Esophagus squamous epithelium (tissue), 5 donors: ENCODE measurements at regions not wholly inside any gene's neighbourhood (a gene's known extent, or its start where the extent isn't known, plus 50 kb on each side); places are given as distances from the start of the nearest gene placed in this dataset.

Experiments
- DNase-seq: peaks from one replicate; lab custom pipeline; 2025; lab: John Stamatoyannopoulos, UW
- H3K27ac ChIP-seq, 4 donors: fragments of 200-600 bp; sonication (generic); one replicate each; pipeline ENCODE4 v1.5.1; 2016 to 2019; ENCODE audit warnings: mild to moderate bottlenecking in 1 of 4
- H3K27me3 ChIP-seq, 4 donors: fragments of 200-600 bp; sonication (generic); 1 replicate in 3 of 4; 2 replicates in 1 of 4; pipeline versions ENCODE4 v1.5.1 to v1.6.0; 2017 to 2021; ENCODE audit warnings: antibody characterized with exemption in 1 of 4
- H3K36me3 ChIP-seq, 3 donors: fragments of 200-600 bp; sonication (generic); one replicate each; pipeline ENCODE4 v1.5.1; 2016 to 2019
- H3K4me1 ChIP-seq, 3 donors: fragments of 200-600 bp; sonication (generic); one replicate each; pipeline ENCODE4 v1.5.1; 2017 to 2019
- H3K4me3 ChIP-seq, 4 donors: fragments of 200-600 bp; sonication (generic); 1 replicate in 3 of 4; 2 replicates in 1 of 4; pipeline ENCODE4 v1.5.1; 2016 to 2019; ENCODE audit warnings: mild to moderate bottlenecking in 2 of 4, moderate library complexity in 1 of 4
- H3K9me3 ChIP-seq, 3 donors: fragments of 200-600 bp; sonication (generic); one replicate each; pipeline ENCODE4 v1.5.1; 2016 to 2019
- CTCF ChIP-seq, 6 experiments: fragments of 450-650 bp in 4 of 6; fragments of 200-600 bp in 2 of 6; sonication (generic) in 2 of 6; IDR thresholded peaks; one replicate each; pipeline ENCODE4 v1.5.1; 2016 to 2019; ENCODE audit warnings: antibody characterized with exemption in 6 of 6, mild to moderate bottlenecking in 4 of 6, moderate library complexity in 4 of 6
- POLR2A ChIP-seq, 4 donors: fragments of 450-650 bp; IDR thresholded peaks; one replicate each; pipeline ENCODE4 v1.6.1; 2017; ENCODE audit warnings: antibody characterized with exemption in 4 of 4, mild to moderate bottlenecking in 4 of 4, moderate library complexity in 3 of 4
- WGBS, 2 donors: methylation state at CpG; one replicate each; pipeline ENCODE4 v1.1.5; 2018; 5-methylcytosine and 5-hydroxymethylcytosine counted together
- intact Hi-C: fragments of 100-400 bp; cut with DNase I; formaldehyde crosslinking; loops from one replicate; pipeline ENCODE4 v1.15.0; 2022
- donor health status: DM: yes; HTN: yes; CAD: no.

DNA sequence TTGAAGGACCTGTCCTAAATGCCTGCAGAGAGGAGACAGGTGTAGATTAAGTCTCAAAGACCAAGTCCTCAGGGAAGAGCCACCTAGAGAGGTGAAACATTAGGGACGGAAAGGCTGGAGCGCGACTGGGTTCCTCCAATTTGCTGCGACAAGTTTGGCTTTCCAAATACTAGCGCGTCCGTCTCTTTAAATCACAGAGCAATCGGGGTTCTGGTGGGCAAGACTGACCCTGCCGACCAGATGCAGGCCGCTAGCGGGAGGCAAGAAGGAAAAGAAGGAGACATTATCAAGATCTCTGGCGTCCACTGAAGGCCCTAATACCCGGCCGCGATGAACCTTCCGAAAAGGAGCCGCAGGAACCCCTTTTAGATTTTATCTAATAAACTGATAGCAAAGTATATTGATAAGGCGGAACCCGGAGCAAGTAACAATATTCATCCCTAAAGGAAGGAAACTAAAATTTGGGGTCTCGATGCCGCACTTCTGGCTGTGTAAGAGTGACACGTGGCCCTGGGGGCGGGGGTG is 128.2 kb upstream of the C11orf58 start:
- WGBS, 2 donors = 72 to 79% methylated on average over 20 to 23 of the region's 23 CpGs
- Histone ChIP-seq H3K4me1 (peaks cover 0 to 52% (median 17%) of the 10 kb centered on the region in 3 donors), H3K36me3 (no peaks in the 10 kb centered on the region), H3K4me3 (no peak overlapping the region), H3K27me3 (peaks cover 4 to 100% (median 9%) of the 10 kb centered on the region in 4 donors), H3K27ac (no peak overlapping the region), H3K9me3 (peaks cover 0 to 4% (median 0%) of the 10 kb centered on the region in 3 donors)
- DNase-seq = no peak
- TF ChIP-seq CTCF (IDR thresholded peaks at IDR 0.05) (no peak), POLR2A (IDR thresholded peaks at IDR 0.05) (no peak)
- intact Hi-C loops = loop anchor here (10.0 kb wide), 1 partner anchor 1285 kb away; no protein-coding TSS in a partner anchor

DNA sequence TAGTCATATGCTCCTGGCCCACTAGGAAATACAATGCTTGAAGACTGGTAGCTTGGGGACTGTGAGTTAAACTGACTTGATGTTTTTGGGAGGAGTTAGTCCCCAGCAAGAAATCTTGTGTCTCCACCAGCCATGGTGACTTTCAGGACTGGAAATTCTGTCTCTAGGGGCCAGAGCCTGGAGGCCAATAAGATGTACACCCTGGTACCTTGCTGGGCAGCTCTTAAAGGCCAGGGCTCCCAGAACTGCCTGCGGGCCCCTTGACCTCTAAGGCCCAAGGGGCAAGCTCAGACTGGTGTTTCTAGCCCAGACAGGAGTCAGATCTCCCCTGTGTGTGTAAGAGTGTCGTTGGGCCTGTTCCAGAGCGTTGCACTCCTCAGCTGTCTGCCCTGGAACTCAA is 128.7 kb upstream of the C11orf58 start:
- H3K4me1 ChIP-seq = peaks cover 0 to 57% (median 17%) of the 10 kb centered on the region in 3 donors
- H3K27ac ChIP-seq = no peak overlapping the region
- TF ChIP-seq POLR2A (IDR thresholded peaks at IDR 0.05) (no peak), CTCF (IDR thresholded peaks at IDR 0.05) (no peak)
- H3K27me3 ChIP-seq = peaks cover 4 to 100% (median 9%) of the 10 kb centered on the region in 4 donors
- DNase-seq = no peak
- H3K4me3 ChIP-seq = no peak overlapping the region
- intact Hi-C loops = loop anchor here (10.0 kb wide), 2 partner anchors 785 to 1285 kb away; no protein-coding TSS in a partner anchor
- peaks cover 0 to 4% (median 0%) of the 10 kb centered on the region in 3 donors for H3K9me3 ChIP-seq
- no peaks in the 10 kb centered on the region for H3K36me3 ChIP-seq
- WGBS, 2 donors = 65% methylated on average over 2 of the region's 3 CpGs; no CpG with 5 or more reads in 1 of the 2 donors

GRCh38 chr11:16607675-16608644 is 130.5 kb upstream of the C11orf58 start:
- H3K27me3 ChIP-seq = peaks cover 0 to 100% (median 9%) of the 10 kb centered on the region in 4 donors
- H3K27ac ChIP-seq = peak overlapping the region; percentile 82 to 93 (median 88)
- DNase-seq = no peak
- intact Hi-C loops = loop anchor here (10.0 kb wide), 1 partner anchor 783 kb away; no protein-coding TSS in a partner anchor
- peak overlapping the region; percentile 58 to 73 (median 66) for H3K4me3 ChIP-seq
- peak in 1 of 4 donors; percentile 28 for TF ChIP-seq POLR2A (IDR thresholded peaks at IDR 0.05)
- TF ChIP-seq CTCF (IDR thresholded peaks at IDR 0.05) = no peak
- no peaks in the 10 kb centered on the region for H3K36me3 ChIP-seq
- 12 to 14% methylated on average over 20 to 25 of the region's 25 CpGs for WGBS, 2 donors
- peaks cover 0 to 4% (median 0%) of the 10 kb centered on the region in 3 donors for H3K9me3 ChIP-seq
- H3K4me1 ChIP-seq = peaks cover 0 to 60% (median 13%) of the 10 kb centered on the region in 3 donors

DNA sequence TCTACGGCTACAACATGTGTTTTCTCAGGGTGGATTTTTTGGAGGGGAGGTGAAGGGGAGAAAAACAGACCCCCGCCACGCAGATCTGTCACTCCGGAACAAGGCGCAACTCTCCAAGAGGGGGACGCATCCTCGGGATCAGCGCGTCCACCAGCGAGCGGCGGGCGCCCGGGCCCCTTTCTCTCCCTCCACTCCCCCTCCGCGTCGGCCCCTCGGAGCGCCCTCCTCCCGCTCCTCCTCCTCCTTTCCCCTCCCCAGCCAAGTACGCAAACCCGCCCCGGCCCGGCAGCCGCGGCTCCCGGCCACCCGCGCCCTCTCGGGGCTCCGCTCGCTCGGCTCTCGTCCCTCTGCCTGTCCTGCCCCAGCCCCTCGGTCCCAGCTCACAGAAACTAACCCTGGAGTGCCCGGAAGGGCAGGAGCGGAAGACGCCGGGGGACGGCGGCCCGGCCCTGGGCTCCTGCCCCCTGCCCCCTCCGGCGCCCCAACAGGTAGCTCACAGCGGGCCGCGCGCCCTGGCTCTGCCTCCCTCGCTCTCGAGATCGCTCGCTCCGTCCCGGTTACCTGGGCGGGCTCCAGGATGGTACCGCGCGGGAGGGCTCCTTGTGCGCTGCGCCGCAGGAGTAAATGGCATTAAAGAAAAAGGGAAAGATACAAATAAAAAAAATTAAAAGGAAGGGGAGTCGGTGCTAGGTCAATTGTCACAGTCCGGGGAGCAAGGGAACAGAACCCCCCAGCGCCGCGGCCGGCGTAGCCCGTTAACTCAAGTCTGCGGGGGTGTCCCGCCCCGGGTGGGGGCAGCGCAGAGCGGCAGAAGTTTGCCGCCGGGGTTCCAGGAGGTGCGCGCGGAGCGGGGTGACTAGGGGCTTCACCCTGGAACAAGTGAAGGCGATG is 131.4 kb upstream of the C11orf58 start:
- TF ChIP-seq CTCF (IDR thresholded peaks at IDR 0.05) (no peak), POLR2A (IDR thresholded peaks at IDR 0.05) (no peak)
- H3K27me3 ChIP-seq = peaks cover 0 to 100% (median 9%) of the 10 kb centered on the region in 4 donors
- H3K4me1 ChIP-seq = peaks cover 0 to 60% (median 10%) of the 10 kb centered on the region in 3 donors
- no peak for DNase-seq
- 0 to 2% methylated on average over 26 to 28 of the region's 81 CpGs for WGBS, 2 donors
- peaks cover 0 to 4% (median 0%) of the 10 kb centered on the region in 3 donors for H3K9me3 ChIP-seq
- H3K36me3 ChIP-seq = no peaks in the 10 kb centered on the region
- peak overlapping the region; percentile 58 to 73 (median 66) for H3K4me3 ChIP-seq
- intact Hi-C loops = loop anchor here (10.0 kb wide), 1 partner anchor 782 kb away; no protein-coding TSS in a partner anchor
- peak overlapping the region; percentile 82 to 93 (median 88) for H3K27ac ChIP-seq
